ENCODE measurements at regions not wholly inside any gene's neighbourhood (a gene's known extent, or its start where the extent isn't known, plus 50 kb on each side); places are given as distances from the start of the nearest gene placed in this dataset.

GRCh38 chr13:22470075-22470474, 710.7 kb upstream of the SGCG start:
- H3K27ac ChIP-seq: no peak overlapping the region
- TF ChIP-seq, protein P1, sequence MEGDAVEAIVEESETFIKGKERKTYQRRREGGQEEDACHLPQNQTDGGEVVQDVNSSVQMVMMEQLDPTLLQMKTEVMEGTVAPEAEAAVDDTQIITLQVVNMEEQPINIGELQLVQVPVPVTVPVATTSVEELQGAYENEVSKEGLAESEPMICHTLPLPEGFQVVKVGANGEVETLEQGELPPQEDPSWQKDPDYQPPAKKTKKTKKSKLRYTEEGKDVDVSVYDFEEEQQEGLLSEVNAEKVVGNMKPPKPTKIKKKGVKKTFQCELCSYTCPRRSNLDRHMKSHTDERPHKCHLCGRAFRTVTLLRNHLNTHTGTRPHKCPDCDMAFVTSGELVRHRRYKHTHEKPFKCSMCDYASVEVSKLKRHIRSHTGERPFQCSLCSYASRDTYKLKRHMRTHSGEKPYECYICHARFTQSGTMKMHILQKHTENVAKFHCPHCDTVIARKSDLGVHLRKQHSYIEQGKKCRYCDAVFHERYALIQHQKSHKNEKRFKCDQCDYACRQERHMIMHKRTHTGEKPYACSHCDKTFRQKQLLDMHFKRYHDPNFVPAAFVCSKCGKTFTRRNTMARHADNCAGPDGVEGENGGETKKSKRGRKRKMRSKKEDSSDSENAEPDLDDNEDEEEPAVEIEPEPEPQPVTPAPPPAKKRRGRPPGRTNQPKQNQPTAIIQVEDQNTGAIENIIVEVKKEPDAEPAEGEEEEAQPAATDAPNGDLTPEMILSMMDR (IDR thresholded peaks at IDR 0.05): no peak
- TF ChIP-seq ZFX (IDR thresholded peaks at IDR 0.05; ENCODE audit: borderline replicate concordance): no peak

- no peak overlapping the region for H3K27ac ChIP-seq
- no peak for TF ChIP-seq ZFX (IDR thresholded peaks at IDR 0.05; ENCODE audit: borderline replicate concordance)
- TF ChIP-seq, protein P1 (IDR thresholded peaks at IDR 0.05): no peak
Measured at GRCh38 chr13:22482496-22483000, 698.2 kb upstream of the SGCG start.

- H3K27ac ChIP-seq: no peak overlapping the region
Measured at GRCh38 chr13:22483276-22483675, 697.5 kb upstream of the SGCG start.

DNA sequence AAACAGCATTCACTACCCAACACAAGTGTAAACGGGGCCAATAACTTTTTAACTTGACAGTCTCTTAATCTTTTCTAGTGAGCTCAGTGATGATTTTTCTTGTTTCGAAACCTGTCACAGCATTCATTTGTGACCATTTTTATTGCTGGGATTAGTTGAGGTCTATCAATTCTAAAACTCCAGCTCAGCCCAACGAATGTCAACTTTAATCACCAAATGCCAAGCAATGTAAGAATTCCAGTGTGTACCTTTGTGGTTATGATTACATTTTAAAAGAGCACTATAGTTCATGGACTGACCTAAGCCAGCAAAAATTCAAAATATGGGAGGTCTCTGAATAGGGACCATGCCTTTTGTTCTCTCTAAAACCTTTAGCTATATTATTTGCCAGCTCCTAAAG, 694.3 kb upstream of the SGCG start:
- no peak for TF ChIP-seq ZFX (IDR thresholded peaks at IDR 0.05; ENCODE audit: borderline replicate concordance)
- TF ChIP-seq, protein P1 (IDR thresholded peaks at IDR 0.05): no peak

More at GRCh38 chr13:22483276-22483675, 697.5 kb upstream of the SGCG start:
- no peak for TF ChIP-seq ZFX (IDR thresholded peaks at IDR 0.05; ENCODE audit: borderline replicate concordance)
- TF ChIP-seq, protein P1 (IDR thresholded peaks at IDR 0.05): no peak

DNA sequence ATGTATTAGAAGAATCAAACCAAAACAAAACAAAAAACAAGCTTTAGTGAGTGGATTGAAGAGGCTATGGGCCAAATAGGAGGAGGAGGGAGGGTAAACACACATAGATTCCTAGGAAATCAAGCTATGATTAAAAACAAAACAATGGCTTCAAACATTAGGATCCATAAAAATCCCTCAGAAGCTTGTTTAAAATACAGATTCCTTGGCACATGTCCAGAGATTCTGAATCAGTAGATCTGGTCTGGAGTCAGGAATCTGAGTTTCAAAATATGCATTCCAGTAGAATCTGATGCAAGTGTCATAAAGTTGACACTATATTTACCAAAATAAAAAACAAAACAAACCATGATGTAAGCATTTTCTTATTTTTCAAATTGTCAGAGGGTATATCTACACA, 692.8 kb upstream of the SGCG start:
- no peak overlapping the region for H3K27ac ChIP-seq
- TF ChIP-seq, protein P1 (IDR thresholded peaks at IDR 0.05): no peak
- no peak for TF ChIP-seq ZFX (IDR thresholded peaks at IDR 0.05; ENCODE audit: borderline replicate concordance)

More for the DNA sequence above, 694.3 kb upstream of the SGCG start:
- no peak overlapping the region for H3K27ac ChIP-seq

- no peak overlapping the region for H3K27ac ChIP-seq
- TF ChIP-seq, protein P1 (IDR thresholded peaks at IDR 0.05): no peak
- no peak for TF ChIP-seq ZFX (IDR thresholded peaks at IDR 0.05; ENCODE audit: borderline replicate concordance)
Measured at GRCh38 chr13:22489771-22490170, 691.0 kb upstream of the SGCG start.

DNA sequence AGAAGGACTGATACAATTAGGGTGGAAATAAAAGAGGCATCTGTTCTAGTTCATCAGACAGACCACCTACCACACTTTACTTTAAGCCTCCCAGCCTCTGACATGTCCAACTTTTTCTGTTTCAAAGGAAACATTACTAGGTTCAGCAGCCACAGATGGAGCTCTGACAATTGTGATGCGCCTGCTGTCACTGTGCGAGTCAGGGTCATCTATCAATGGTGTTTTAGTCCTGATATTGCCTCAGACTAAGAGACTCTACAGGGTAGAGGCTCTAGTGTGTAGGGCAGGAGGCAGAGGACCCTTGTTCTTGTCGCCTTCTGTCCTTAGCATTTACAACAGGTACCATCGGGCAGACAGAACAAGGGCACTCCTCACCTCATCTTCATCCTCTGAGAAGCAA, 685.0 kb upstream of the SGCG start:
- TF ChIP-seq, protein P1 (IDR thresholded peaks at IDR 0.05): no peak
- TF ChIP-seq ZFX (IDR thresholded peaks at IDR 0.05; ENCODE audit: borderline replicate concordance): no peak
- H3K27ac ChIP-seq: no peak overlapping the region

All from 22Rv1 (cell line).